ENCODE measurements at regions not wholly inside any gene's neighbourhood (a gene's known extent, or its start where the extent isn't known, plus 50 kb on each side); places are given as distances from the start of the nearest gene placed in this dataset.
"Not testable (repeated sequence)": the region's sequence is repeated elsewhere in the genome, so short reads cannot be mapped to it uniquely, and the experiment has no call there.

GRCh38 chr17:45586651-45586934 lies 96.1 kb upstream of the PLEKHM1 start:
- DNase-seq: not testable (repeated sequence)

- peak; percentile 37 to 78 (median 73) for DNase-seq
These were observed 102.0 kb upstream of the PLEKHM1 start for GRCh38 chr17:45592433-45592923.

GRCh38 chr17:45596347-45596746 lies 105.8 kb upstream of the PLEKHM1 start:
- not testable (repeated sequence) for DNase-seq

GRCh38 chr17:45600052-45601012 lies 109.8 kb upstream of the PLEKHM1 start:
- DNase-seq: not testable (repeated sequence)

- not testable (repeated sequence) for DNase-seq
These were observed 110.5 kb upstream of the PLEKHM1 start for GRCh38 chr17:45601013-45601412.

- not testable (repeated sequence) for DNase-seq
These were observed 111.4 kb upstream of the PLEKHM1 start for GRCh38 chr17:45601605-45602539.

GRCh38 chr17:45605751-45606150 lies 115.2 kb upstream of the PLEKHM1 start:
- not testable (repeated sequence) for DNase-seq

GRCh38 chr17:45619984-45620405 lies 129.5 kb upstream of the PLEKHM1 start:
- DNase-seq: peak; percentile 52 to 84 (median 77)

- not testable (repeated sequence) for DNase-seq
These were observed 129.9 kb upstream of the PLEKHM1 start for GRCh38 chr17:45620468-45620867.

- not testable (repeated sequence) for DNase-seq
These were observed 130.6 kb upstream of the PLEKHM1 start for GRCh38 chr17:45621087-45621486.

- not testable (repeated sequence) for DNase-seq
These were observed 131.8 kb upstream of the PLEKHM1 start for GRCh38 chr17:45622295-45622694.

GRCh38 chr17:45628019-45628418 lies 137.5 kb upstream of the PLEKHM1 start:
- DNase-seq: no peak

GRCh38 chr17:45631941-45632340 lies 141.4 kb upstream of the PLEKHM1 start:
- no peak for DNase-seq

GRCh38 chr17:45639297-45639849 lies 144.7 kb upstream of the CRHR1 start:
- no peak for DNase-seq

GRCh38 chr17:45640141-45640850 lies 143.8 kb upstream of the CRHR1 start:
- peak; percentile 36 to 64 (median 54) for DNase-seq

GRCh38 chr17:45641541-45641940 lies 142.6 kb upstream of the CRHR1 start:
- no peak for DNase-seq

- DNase-seq: no peak
These were observed 140.5 kb upstream of the CRHR1 start for GRCh38 chr17:45643591-45643990.

GRCh38 chr17:45644637-45645036 lies 139.5 kb upstream of the CRHR1 start:
- DNase-seq: not testable (repeated sequence)

- no peak for DNase-seq
These were observed 138.8 kb upstream of the CRHR1 start for GRCh38 chr17:45645330-45645729.

GRCh38 chr17:45646288-45646988 lies 137.7 kb upstream of the CRHR1 start:
- DNase-seq: no peak

- DNase-seq: no peak
These were observed 135.5 kb upstream of the CRHR1 start for GRCh38 chr17:45648642-45649041.
